GM06990 (cell line): ENCODE measurements at regions not wholly inside any gene's neighbourhood (a gene's known extent, or its start where the extent isn't known, plus 50 kb on each side); places are given as distances from the start of the nearest gene placed in this dataset.

Source experiments
- DNase-seq: peaks from one replicate; pipeline ENCODE4 v3.0.0-alpha.2; 2011; ENCODE audit not compliant: insufficient read length; ENCODE audit errors: extremely low read depth
- H3K27me3 ChIP-seq: replicated peaks from 2 replicates; pipeline ENCODE4 v1.6.0; 2011; ENCODE audit warnings: low read length; ENCODE audit not compliant: control insufficient read depth, insufficient read depth
- H3K36me3 ChIP-seq: 2 replicates; pipeline ENCODE4 v1.5.1; 2011; ENCODE audit warnings: low read length; ENCODE audit not compliant: control insufficient read depth, insufficient read depth
- H3K4me3 ChIP-seq: replicated peaks from 2 replicates; pipeline ENCODE4 v1.5.1; 2011; ENCODE audit warnings: low read depth, mild to moderate bottlenecking, control low read depth, low read length
- TF ChIP-seq, protein P1 (sequence below): IDR thresholded peaks from 2 replicates; pipeline ENCODE4 v1.5.1; 2011; ENCODE audit warnings: low read length, control low read depth, mild to moderate bottlenecking, inconsistent platforms; ENCODE audit not compliant: insufficient read depth, poor library complexity, severe bottlenecking

DNA sequence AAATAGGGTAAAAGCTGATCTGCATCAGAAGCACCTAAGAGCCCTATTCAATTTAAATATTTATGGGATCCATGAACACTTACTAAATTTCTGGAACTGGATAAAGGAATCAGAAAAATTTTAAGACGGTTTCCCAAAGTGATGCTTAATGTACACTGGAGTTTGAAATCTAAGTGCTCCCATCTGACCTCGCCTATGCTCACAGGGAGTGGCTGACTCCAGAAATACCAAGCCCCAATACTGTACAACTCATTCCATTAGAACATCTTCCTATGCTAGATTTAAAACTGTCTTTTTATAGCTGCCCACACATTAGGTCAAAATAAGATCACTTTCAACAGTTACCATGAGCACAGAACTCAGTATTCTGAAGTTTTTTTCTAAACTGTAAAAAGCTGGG lies 1214.6 kb downstream of the CDH11 start:
- Histone ChIP-seq H3K4me3 (no peak overlapping the region), H3K36me3 (no peaks in the 10 kb centered on the region), H3K27me3 (no peaks in the 10 kb centered on the region)
- DNase-seq = no peak
- TF ChIP-seq, protein P1, sequence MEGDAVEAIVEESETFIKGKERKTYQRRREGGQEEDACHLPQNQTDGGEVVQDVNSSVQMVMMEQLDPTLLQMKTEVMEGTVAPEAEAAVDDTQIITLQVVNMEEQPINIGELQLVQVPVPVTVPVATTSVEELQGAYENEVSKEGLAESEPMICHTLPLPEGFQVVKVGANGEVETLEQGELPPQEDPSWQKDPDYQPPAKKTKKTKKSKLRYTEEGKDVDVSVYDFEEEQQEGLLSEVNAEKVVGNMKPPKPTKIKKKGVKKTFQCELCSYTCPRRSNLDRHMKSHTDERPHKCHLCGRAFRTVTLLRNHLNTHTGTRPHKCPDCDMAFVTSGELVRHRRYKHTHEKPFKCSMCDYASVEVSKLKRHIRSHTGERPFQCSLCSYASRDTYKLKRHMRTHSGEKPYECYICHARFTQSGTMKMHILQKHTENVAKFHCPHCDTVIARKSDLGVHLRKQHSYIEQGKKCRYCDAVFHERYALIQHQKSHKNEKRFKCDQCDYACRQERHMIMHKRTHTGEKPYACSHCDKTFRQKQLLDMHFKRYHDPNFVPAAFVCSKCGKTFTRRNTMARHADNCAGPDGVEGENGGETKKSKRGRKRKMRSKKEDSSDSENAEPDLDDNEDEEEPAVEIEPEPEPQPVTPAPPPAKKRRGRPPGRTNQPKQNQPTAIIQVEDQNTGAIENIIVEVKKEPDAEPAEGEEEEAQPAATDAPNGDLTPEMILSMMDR = no peak

DNA sequence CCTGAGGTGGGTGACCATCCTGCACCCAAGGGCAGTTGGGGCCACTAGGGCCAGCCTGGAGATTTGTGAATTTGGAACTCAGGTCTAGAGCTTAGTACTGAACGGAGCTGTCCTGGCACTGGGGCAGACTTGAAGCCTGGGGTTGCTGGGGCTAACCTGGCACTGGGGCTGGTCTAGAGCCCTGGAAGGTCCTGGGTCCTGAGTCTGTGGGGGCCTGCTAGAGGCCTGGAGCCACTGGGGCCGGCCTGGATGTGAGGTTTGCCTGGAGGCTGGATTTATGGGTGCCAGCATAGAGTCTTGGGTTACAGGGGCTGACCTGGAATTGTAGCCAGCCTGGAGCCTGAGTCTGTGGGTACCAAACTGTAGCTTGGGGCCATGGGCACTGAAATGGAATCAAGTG lies 1216.9 kb downstream of the CDH11 start:
- no peak for DNase-seq
- Histone ChIP-seq H3K4me3 (no peak overlapping the region), H3K27me3 (no peaks in the 10 kb centered on the region), H3K36me3 (no peaks in the 10 kb centered on the region)
- TF ChIP-seq, protein P1 = no peak

DNA sequence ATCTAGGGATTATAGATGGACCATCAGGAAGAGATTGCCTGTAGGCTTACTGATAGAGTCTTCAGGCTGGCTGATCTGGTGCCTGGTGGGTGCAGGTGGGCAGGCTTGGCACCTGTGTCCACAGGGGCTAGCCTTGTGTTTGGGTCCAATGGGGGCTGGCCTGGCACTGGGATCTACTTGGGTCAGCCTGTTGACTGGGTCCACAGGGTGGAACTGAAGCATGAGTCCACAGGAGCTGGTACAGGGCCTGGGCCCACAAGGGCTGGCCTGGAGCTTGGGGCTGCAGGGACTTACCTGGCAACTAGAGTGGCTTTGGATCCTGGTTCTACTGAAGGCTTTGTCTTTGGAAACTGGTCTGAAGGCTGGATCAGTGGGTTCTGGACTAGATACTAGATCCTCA lies 1217.7 kb downstream of the CDH11 start:
- Histone ChIP-seq H3K36me3 (no peaks in the 10 kb centered on the region), H3K4me3 (no peak overlapping the region), H3K27me3 (no peaks in the 10 kb centered on the region)
- TF ChIP-seq, protein P1 = no peak
- no peak for DNase-seq

DNA sequence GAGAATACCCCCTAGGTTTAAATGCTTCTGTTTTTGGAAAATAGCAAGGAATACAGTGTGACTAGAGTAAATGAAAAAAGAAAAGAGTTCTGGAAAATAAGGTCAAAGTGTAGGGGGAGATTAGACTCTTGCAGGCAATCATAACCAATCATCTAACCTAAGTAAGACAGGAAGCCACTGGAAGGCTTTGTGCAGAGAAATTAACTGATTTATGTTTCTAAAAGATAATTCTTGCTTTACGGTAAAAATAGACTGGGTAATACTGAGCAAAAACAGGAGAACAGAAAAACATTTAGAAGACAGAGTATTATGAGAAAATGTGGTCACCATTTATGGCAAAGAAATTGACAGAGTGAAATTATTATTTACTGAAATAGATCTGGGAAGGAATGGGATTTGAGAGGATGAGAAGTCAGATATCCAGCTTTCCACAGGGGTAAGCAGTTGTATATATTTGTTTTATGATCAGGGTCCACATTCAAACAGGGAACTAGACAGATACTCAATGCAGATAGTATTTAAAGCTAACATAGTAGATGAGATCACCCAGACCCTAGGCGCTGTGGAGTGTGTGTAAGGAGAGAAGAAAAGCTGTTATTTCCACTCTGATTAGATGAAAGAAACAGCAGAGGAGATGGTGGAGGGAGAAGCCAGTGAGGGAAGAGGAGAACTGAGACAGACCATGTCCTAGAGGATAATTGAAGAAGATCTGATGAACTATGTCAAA lies 1225.3 kb downstream of the CDH11 start:
- H3K36me3 ChIP-seq = no peaks in the 10 kb centered on the region
- no peaks in the 10 kb centered on the region for H3K27me3 ChIP-seq
- no peak for DNase-seq
- H3K4me3 ChIP-seq = no peak overlapping the region
- TF ChIP-seq, protein P1 = no peak

DNA sequence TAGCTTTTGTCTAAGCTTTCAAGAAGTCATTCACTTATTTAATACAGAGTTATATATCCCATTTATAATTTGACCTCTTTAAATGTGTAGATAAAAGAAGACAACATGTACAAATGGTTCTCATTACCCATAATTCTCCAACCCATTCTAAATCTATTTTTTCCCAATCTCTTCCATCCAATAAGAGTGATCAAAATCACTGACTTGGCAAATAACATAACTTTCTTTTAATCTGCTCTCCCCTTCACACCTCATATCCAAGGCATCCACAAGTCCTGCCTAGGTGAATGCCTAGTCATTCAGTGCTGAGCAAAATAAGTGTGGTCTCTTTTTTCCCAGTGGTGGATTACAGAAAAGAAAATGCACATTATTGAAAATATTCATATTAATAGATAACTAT lies 1231.1 kb downstream of the CDH11 start:
- no peaks in the 10 kb centered on the region for H3K27me3 ChIP-seq
- H3K4me3 ChIP-seq = no peak overlapping the region
- TF ChIP-seq, protein P1 = no peak
- H3K36me3 ChIP-seq = no peaks in the 10 kb centered on the region
- DNase-seq = no peak

DNA sequence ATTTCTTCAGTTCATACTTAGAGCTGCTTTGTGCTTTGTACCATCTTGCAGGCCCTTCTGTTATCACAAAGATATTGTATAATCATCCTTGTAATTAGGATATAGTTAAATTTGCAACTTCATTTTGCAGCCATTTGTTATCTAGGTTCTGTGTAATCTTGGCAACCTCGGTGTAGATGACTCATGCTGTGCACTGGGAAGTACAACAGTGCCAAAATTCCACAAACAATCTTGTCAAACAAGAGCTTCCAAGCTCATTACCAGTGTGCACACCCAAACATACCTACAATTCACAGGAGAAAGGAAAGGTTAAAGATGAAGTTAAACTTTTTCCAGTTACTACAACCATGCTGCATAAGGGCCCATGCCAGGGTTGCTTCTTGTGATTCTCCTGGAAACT lies 1231.8 kb downstream of the CDH11 start:
- Histone ChIP-seq H3K36me3 (no peaks in the 10 kb centered on the region), H3K27me3 (no peaks in the 10 kb centered on the region), H3K4me3 (no peak overlapping the region)
- no peak for DNase-seq
- TF ChIP-seq, protein P1 = no peak
